ENCODE measurements at regions not wholly inside any gene's neighbourhood (a gene's known extent, or its start where the extent isn't known, plus 50 kb on each side); places are given as distances from the start of the nearest gene placed in this dataset.

GRCh38 chr15:70586241-70586640 is 177.1 kb downstream of the UACA start:
- no peak for TF ChIP-seq CTCF (IDR thresholded peaks at IDR 0.05; ENCODE audit: unreplicated experiment)
- Mint-ChIP-seq H3K27ac (no peak overlapping the region), H3K36me3 (no peaks in the 10 kb centered on the region), H3K4me3 (peak overlapping the region; percentile 52), H3K4me1 (peaks cover 8% of the 10 kb centered on the region), H3K27me3 (ENCODE audit: low read depth) (peaks cover 3% of the 10 kb centered on the region), H3K9me3 (peaks cover 1% of the 10 kb centered on the region)
- peak in 1 of 2 experiments; percentile 28 for DNase-seq (ENCODE audit: low spot score in 2 of 2, unreplicated experiment in 2 of 2)

GRCh38 chr15:70585707-70586034 is 177.7 kb downstream of the UACA start:
- Mint-ChIP-seq H3K27ac (no peak overlapping the region), H3K4me3 (peak overlapping the region; percentile 52)

GRCh38 chr15:70584838-70585706 is 178.3 kb downstream of the UACA start:
- DNase-seq (ENCODE audit: low spot score in 2 of 2, unreplicated experiment in 2 of 2) = peak; percentile 55 to 78
- H3K9me3 Mint-ChIP-seq = no peaks in the 10 kb centered on the region
- peak; percentile 78 for TF ChIP-seq CTCF (IDR thresholded peaks at IDR 0.05; ENCODE audit: unreplicated experiment)
- H3K36me3 Mint-ChIP-seq = no peaks in the 10 kb centered on the region
- H3K4me1 Mint-ChIP-seq = peaks cover 8% of the 10 kb centered on the region
- H3K27me3 Mint-ChIP-seq (ENCODE audit: low read depth) = peaks cover 3% of the 10 kb centered on the region
- H3K4me3 Mint-ChIP-seq = peak overlapping the region; percentile 57
- no peak overlapping the region for H3K27ac Mint-ChIP-seq

More at GRCh38 chr15:70585707-70586034, 177.7 kb downstream of the UACA start:
- peak in 1 of 2 experiments; percentile 36 for DNase-seq (ENCODE audit: low spot score in 2 of 2, unreplicated experiment in 2 of 2)
- Mint-ChIP-seq H3K27me3 (ENCODE audit: low read depth) (peaks cover 3% of the 10 kb centered on the region), H3K4me1 (peaks cover 8% of the 10 kb centered on the region), H3K9me3 (no peaks in the 10 kb centered on the region), H3K36me3 (no peaks in the 10 kb centered on the region)
- no peak for TF ChIP-seq CTCF (IDR thresholded peaks at IDR 0.05; ENCODE audit: unreplicated experiment)

GRCh38 chr15:70584441-70584837 is 178.9 kb downstream of the UACA start:
- Mint-ChIP-seq H3K4me3 (peak overlapping the region; percentile 57), H3K27me3 (ENCODE audit: low read depth) (peaks cover 9% of the 10 kb centered on the region), H3K4me1 (peaks cover 10% of the 10 kb centered on the region), H3K27ac (no peak overlapping the region), H3K9me3 (no peaks in the 10 kb centered on the region), H3K36me3 (no peaks in the 10 kb centered on the region)
- no peak for DNase-seq (ENCODE audit: low spot score in 2 of 2, unreplicated experiment in 2 of 2)
- TF ChIP-seq CTCF (IDR thresholded peaks at IDR 0.05; ENCODE audit: unreplicated experiment) = no peak

- no peaks in the 10 kb centered on the region for H3K9me3 Mint-ChIP-seq
- no peaks in the 10 kb centered on the region for H3K36me3 Mint-ChIP-seq
- H3K27me3 Mint-ChIP-seq (ENCODE audit: low read depth) = peaks cover 13% of the 10 kb centered on the region
- H3K27ac Mint-ChIP-seq = no peak overlapping the region
- peaks cover 11% of the 10 kb centered on the region for H3K4me1 Mint-ChIP-seq
- no peak for DNase-seq (ENCODE audit: low spot score in 2 of 2, unreplicated experiment in 2 of 2)
- no peak overlapping the region for H3K4me3 Mint-ChIP-seq
- no peak for TF ChIP-seq CTCF (IDR thresholded peaks at IDR 0.05; ENCODE audit: unreplicated experiment)
Observed at GRCh38 chr15:70583006-70583405, 180.4 kb downstream of the UACA start.
